K562 (cell line): ENCODE measurements at regions not wholly inside any gene's neighbourhood (a gene's known extent, or its start where the extent isn't known, plus 50 kb on each side); places are given as distances from the start of the nearest gene placed in this dataset.

Experiments used
- ATAC-seq: fragments of 200-7000 bp; cut with Tn5 transposase; 3 replicates; pipeline ENCODE4 v1.9.1; 2020; ENCODE audit warnings: moderate library complexity
- BruUV-seq: library from RNA; stranded (reverse); fragments of 400-500 nt; replicated peaks from 2 replicates; lab custom pipeline; 2021; lab: Mats Ljungman, UMichigan
- CTCF ChIA-PET: fragments of 300-600 bp; formaldehyde crosslinking; extraction: SDS; loops from one replicate; lab custom pipeline; 2021; ENCODE audit warnings: low intra/inter-chr PET ratio; lab: Yijun Ruan, JAX
- POLR2A ChIA-PET: fragments of 300-600, 350-650 bp; sonication (Branson Sonifier 250); formaldehyde crosslinking; extraction: SDS; loops from one replicate; lab custom pipeline; 2021; ENCODE audit warnings: antibody characterized with exemption, inconsistent platforms; lab: Yijun Ruan, JAX
- DNase-seq, 4 experiments: peaks; one replicate each; pipeline versions ENCODE4 v3.0.0 to v3.0.0-alpha.2; 2011 to 2018; ENCODE audit warnings: low spot score in 3 of 4, mixed read lengths in 3 of 4; ENCODE audit errors: extremely low read depth in 1 of 4
- FAIRE-seq: peaks from 2 replicates; lab custom pipeline; 2011; peaks lifted over from hg19 to GRCh38; lab: Jason Lieb, UNC
- H2AFZ ChIP-seq: 2 replicates; pipeline ENCODE4 v1.6.0; 2011; ENCODE audit warnings: low read depth, low read length, control low read depth, inconsistent platforms
- H3K27ac ChIP-seq: fragments of 200-600 bp; 3 replicates; pipeline ENCODE4 v1.8.0; 2011; ENCODE audit warnings: low read depth, mild to moderate bottlenecking, control low read depth, inconsistent platforms, low read length, moderate library complexity, mixed read lengths; ENCODE audit errors: extremely low read depth
- H3K27me3 ChIP-seq, 2 experiments: fragments of 300-600 bp in 1 of 2; 2 replicates in 1 of 2; 3 replicates in 1 of 2; pipeline versions ENCODE4 v1.6.0 to v1.8.0; 2011; ENCODE audit warnings: inconsistent platforms in 2 of 2, low read length in 2 of 2, mild to moderate bottlenecking in 1 of 2, mixed read lengths in 1 of 2, moderate library complexity in 1 of 2; ENCODE audit not compliant: control insufficient read depth in 2 of 2, insufficient read depth in 2 of 2
- H3K36me3 ChIP-seq: fragments of 300-600 bp; 3 replicates; pipeline ENCODE4 v1.8.0; 2011; ENCODE audit warnings: mild to moderate bottlenecking, low read length, inconsistent platforms; ENCODE audit not compliant: control insufficient read depth, insufficient read depth
- H3K4me1 ChIP-seq, 2 experiments: fragments of 200-600 bp in 1 of 2; replicated peaks in 1 of 2; 2 replicates in 1 of 2; 3 replicates in 1 of 2; pipeline versions ENCODE4 v1.5.1 to v1.8.0; 2011; ENCODE audit warnings: inconsistent platforms in 2 of 2, low read length in 2 of 2, mild to moderate bottlenecking in 1 of 2, mixed read lengths in 1 of 2, moderate library complexity in 1 of 2; ENCODE audit not compliant: control insufficient read depth in 2 of 2, insufficient read depth in 2 of 2
- H3K4me2 ChIP-seq: 2 replicates; pipeline ENCODE4 v1.6.1; 2011; ENCODE audit warnings: low read length, control low read depth, inconsistent platforms, mixed read lengths; ENCODE audit not compliant: insufficient read depth
- H3K4me3 ChIP-seq: fragments of 200-600 bp; sonication (generic), shearing (Covaris generic); 2 replicates; pipeline ENCODE4 v1.5.1; 2016; ENCODE audit warnings: control low read depth, inconsistent platforms
- H3K79me2 ChIP-seq: fragments of 200-600 bp; 3 replicates; pipeline ENCODE4 v1.8.0; 2011; ENCODE audit warnings: low read length, inconsistent platforms; ENCODE audit not compliant: control insufficient read depth, insufficient read depth
- H3K9ac ChIP-seq, 2 experiments: 2 replicates each; pipeline versions ENCODE4 v1.6.0 to v1.6.1; 2011; ENCODE audit warnings: low read depth in 2 of 2, low read length in 2 of 2, control low read depth in 1 of 2, inconsistent platforms in 1 of 2, mild to moderate bottlenecking in 1 of 2, mixed read lengths in 1 of 2; ENCODE audit not compliant: insufficient read depth in 1 of 2
- H3K9me1 ChIP-seq: one replicate; pipeline ENCODE4 v1.6.0; 2011; ENCODE audit warnings: inconsistent platforms, mild to moderate bottlenecking, low read length, moderate library complexity; ENCODE audit not compliant: control insufficient read depth, insufficient read depth
- H3K9me3 ChIP-seq: replicated peaks from 2 replicates; pipeline ENCODE4 v1.5.1; 2011; ENCODE audit warnings: low read depth, low read length, inconsistent platforms; ENCODE audit not compliant: control insufficient read depth, insufficient read depth
- H4K20me1 ChIP-seq: replicated peaks from 2 replicates; pipeline ENCODE4 v1.6.1; 2011; ENCODE audit warnings: low read length, inconsistent platforms, mixed read lengths; ENCODE audit not compliant: control insufficient read depth, insufficient read depth
- C11orf30 ChIP-seq: fragments of 450-650 bp; IDR thresholded peaks from 2 replicates; pipeline ENCODE4 v1.6.1; 2016; ENCODE audit warnings: low read depth, mild to moderate bottlenecking
- DACH1 ChIP-seq: fragments of 450-650 bp; IDR thresholded peaks from 2 replicates; pipeline ENCODE4 v1.6.1; 2018; ENCODE audit not compliant: partially characterized antibody
- E2F5 ChIP-seq: sonication (generic); formaldehyde crosslinking; IDR thresholded peaks from 2 replicates; pipeline ENCODE4 v1.8.0; 2022; ENCODE audit warnings: mild to moderate bottlenecking, missing genetic modification reagents
- FUS ChIP-seq: fragments of 200-400 bp; formaldehyde crosslinking; optimal IDR thresholded peaks from 2 replicates; pipeline ENCODE3; 2017; ENCODE audit warnings: low read depth, low read length
- GABPB1 ChIP-seq: sonication (generic); formaldehyde crosslinking; IDR thresholded peaks from 2 replicates; pipeline ENCODE4 v1.8.0; 2022; ENCODE audit warnings: mild to moderate bottlenecking, missing genetic modification reagents
- HMGXB4 ChIP-seq: sonication (generic); formaldehyde crosslinking; IDR thresholded peaks from 2 replicates; pipeline ENCODE4 v1.8.1; 2023; ENCODE audit warnings: mild to moderate bottlenecking, missing genetic modification reagents
- MAFF ChIP-seq: IDR thresholded peaks from 2 replicates; pipeline ENCODE4 v1.6.1; 2012; ENCODE audit warnings: low read length, improper control_type of control experiment
- RFX5 ChIP-seq: IDR thresholded peaks from 2 replicates; pipeline ENCODE4 v1.6.1; 2011; ENCODE audit warnings: low read depth, mild to moderate bottlenecking, improper control_type of control experiment, low read length
- ZNF785 ChIP-seq: fragments of 250-450 bp; sonication (Bioruptor Pico); IDR thresholded peaks from 2 replicates; pipeline ENCODE4 v1.4.0; 2020; ENCODE audit warnings: mild to moderate bottlenecking
- ZZZ3 ChIP-seq: fragments of 450-650 bp; IDR thresholded peaks from 2 replicates; pipeline ENCODE4 v1.6.1; 2016; ENCODE audit warnings: antibody characterized with exemption, mild to moderate bottlenecking, moderate library complexity
- WGBS: fragments of 100-300 bp; shearing (Covaris generic); methylation state at CpG from one replicate; pipeline ENCODE4 v1.1.6; 2016; ENCODE audit warnings: low coverage, mixed read lengths; ENCODE audit not compliant: insufficient coverage; ENCODE audit errors: missing lambda C conversion rate; 5-methylcytosine and 5-hydroxymethylcytosine counted together
- in situ Hi-C: fragments of 300-500 bp; cut with MboI; formaldehyde crosslinking; loops from 4 replicates; pipeline ENCODE4 v1.15.0; 2018; ENCODE audit warnings: inconsistent platforms, mixed read lengths
- intact Hi-C: fragments of 100-400 bp; cut with micrococcal nuclease; formaldehyde crosslinking; loops from 2 replicates; pipeline ENCODE4 v1.14.2; 2022

DNA sequence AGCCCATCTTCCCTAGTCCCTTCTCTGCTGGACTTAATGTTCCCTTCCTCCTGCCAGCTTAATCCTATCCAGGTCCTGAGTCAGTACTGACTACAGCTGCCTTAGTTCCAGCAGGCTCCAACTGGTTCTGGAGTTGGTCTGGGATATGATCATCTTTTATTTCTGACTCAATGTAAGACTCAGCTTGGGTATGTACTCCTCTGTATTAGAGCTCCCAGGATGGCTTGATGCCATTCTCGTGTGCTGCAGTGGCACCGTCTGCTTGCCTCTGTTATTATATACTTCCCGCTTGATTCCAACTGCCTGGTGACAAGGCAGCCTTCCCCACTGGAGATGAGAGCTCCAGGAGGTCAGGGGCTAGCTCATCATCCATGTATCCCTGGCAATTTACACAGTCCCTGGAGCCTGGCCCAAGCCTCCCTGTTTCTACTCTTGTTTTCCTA is 164.4 kb upstream of the DPT start:
- ChIA-PET CTCF (no interaction called here), POLR2A (interaction anchor here (0.7 kb wide), 1 partner anchor 32 kb away, joined by 3 read pairs; no protein-coding TSS in a partner anchor)
- ATAC-seq = no peak
- no peak for DNase-seq
- TF ChIP-seq E2F5 (CRISPR knock-in tag) (no peak), HMGXB4 (no peak), ZZZ3 (no peak), RFX5 (no peak), GABPB1 (no peak), FUS (no peak), MAFF (no peak), DACH1 (no peak), ZNF785 (CRISPR knock-in tag) (no peak), C11orf30 (no peak)
- H3K9me1 ChIP-seq = no peaks in the 10 kb centered on the region
- intact Hi-C loops (no loop called here), in situ Hi-C loops (no loop called here)
- no peak overlapping the region for H3K9ac ChIP-seq
- no peaks in the 10 kb centered on the region for H3K4me1 ChIP-seq
- no peak overlapping the region for H3K4me2 ChIP-seq
- no peak for FAIRE-seq
- BruUV-seq = no TSS peak
- no peaks in the 10 kb centered on the region for H3K27me3 ChIP-seq
- H4K20me1 ChIP-seq = no peaks in the 10 kb centered on the region; the same call in 1 of the 2 replicates
- H3K27ac ChIP-seq = no peak overlapping the region
- H3K79me2 ChIP-seq = no peaks in the 10 kb centered on the region
- no peak overlapping the region for H2AFZ ChIP-seq
- no peaks in the 10 kb centered on the region for H3K9me3 ChIP-seq
- 0% methylated on average over 3 of the region's 3 CpGs for WGBS
- no peak overlapping the region for H3K4me3 ChIP-seq
- H3K36me3 ChIP-seq = no peaks in the 10 kb centered on the region
